ENCODE measurements at regions not wholly inside any gene's neighbourhood (a gene's known extent, or its start where the extent isn't known, plus 50 kb on each side); places are given as distances from the start of the nearest gene placed in this dataset.

GRCh38 chr21:38984982-38985567, 179.3 kb downstream of the ETS2 start:
- peak; percentile 96 for DNase-seq (ENCODE audit: low read depth)

GRCh38 chr21:38984568-38984967, 178.8 kb downstream of the ETS2 start:
- no peak for DNase-seq (ENCODE audit: low read depth)

GRCh38 chr21:38983560-38983959, 177.8 kb downstream of the ETS2 start:
- DNase-seq (ENCODE audit: low read depth) = no peak

GRCh38 chr21:38982804-38983203, 177.1 kb downstream of the ETS2 start:
- DNase-seq (ENCODE audit: low read depth) = no peak

GRCh38 chr21:38982096-38982495, 176.4 kb downstream of the ETS2 start:
- DNase-seq (ENCODE audit: low read depth) = no peak

GRCh38 chr21:38980416-38981313, 174.9 kb downstream of the ETS2 start:
- no peak for DNase-seq (ENCODE audit: low read depth)

- DNase-seq (ENCODE audit: low read depth) = no peak
Observed at GRCh38 chr21:38979271-38980121, 173.8 kb downstream of the ETS2 start.

- DNase-seq (ENCODE audit: low read depth) = no peak
Observed at GRCh38 chr21:38976900-38977299, 171.2 kb downstream of the ETS2 start.

GRCh38 chr21:38973552-38973951, 167.8 kb downstream of the ETS2 start:
- no peak for DNase-seq (ENCODE audit: low read depth)

GRCh38 chr21:38972078-38972477, 166.3 kb downstream of the ETS2 start:
- no peak for DNase-seq (ENCODE audit: low read depth)

- no peak for DNase-seq (ENCODE audit: low read depth)
Observed at GRCh38 chr21:38970765-38971164, 165.0 kb downstream of the ETS2 start.

GRCh38 chr21:38968887-38969543, 163.3 kb downstream of the ETS2 start:
- DNase-seq (ENCODE audit: low read depth) = no peak

- no peak for DNase-seq (ENCODE audit: low read depth)
Observed at GRCh38 chr21:38965910-38966504, 160.3 kb downstream of the ETS2 start.

GRCh38 chr21:38965241-38965640, 159.5 kb downstream of the ETS2 start:
- DNase-seq (ENCODE audit: low read depth) = no peak

- DNase-seq (ENCODE audit: low read depth) = no peak
Observed at GRCh38 chr21:38963006-38963405, 157.3 kb downstream of the ETS2 start.

GRCh38 chr21:38960251-38960650, 154.5 kb downstream of the ETS2 start:
- no peak for DNase-seq (ENCODE audit: low read depth)

- DNase-seq (ENCODE audit: low read depth) = no peak
Observed at GRCh38 chr21:38959692-38960061, 153.9 kb downstream of the ETS2 start.

GRCh38 chr21:38958940-38959691, 153.4 kb downstream of the ETS2 start:
- no peak for DNase-seq (ENCODE audit: low read depth)

- peak; percentile 71 for DNase-seq (ENCODE audit: low read depth)
Observed at GRCh38 chr21:38958323-38958705, 152.6 kb downstream of the ETS2 start.

- DNase-seq (ENCODE audit: low read depth) = no peak
Observed at GRCh38 chr21:38957575-38958322, 152.0 kb downstream of the ETS2 start.

All from CMK (cell line).